Nephron progenitor cell (in vitro differentiated cells): ENCODE measurements at regions not wholly inside any gene's neighbourhood (a gene's known extent, or its start where the extent isn't known, plus 50 kb on each side); places are given as distances from the start of the nearest gene placed in this dataset.
"Not testable (repeated sequence)": the region's sequence is repeated elsewhere in the genome, so short reads cannot be mapped to it uniquely, and the experiment has no call there.

Source experiments
- DNase-seq: peaks from one replicate; pipeline ENCODE4 v3.0.0; 2021
- H3K27ac Mint-ChIP-seq: 2 replicates; pipeline ENCODE4 v1.8.0; 2021; ENCODE audit warnings: mild to moderate bottlenecking, moderate library complexity, mixed read lengths
- H3K27me3 Mint-ChIP-seq: 2 replicates; pipeline ENCODE4 v1.8.0; 2021; ENCODE audit warnings: mild to moderate bottlenecking, low read depth, mixed read lengths; ENCODE audit not compliant: poor library complexity
- H3K36me3 Mint-ChIP-seq: 2 replicates; pipeline ENCODE4 v1.8.0; 2021; ENCODE audit warnings: low read depth, mixed read lengths
- H3K4me1 Mint-ChIP-seq: 2 replicates; pipeline ENCODE4 v1.8.0; 2021; ENCODE audit warnings: mixed read lengths
- H3K4me3 Mint-ChIP-seq: 2 replicates; pipeline ENCODE4 v1.8.0; 2021; ENCODE audit warnings: mild to moderate bottlenecking, moderate library complexity, mixed read lengths
- H3K9me3 Mint-ChIP-seq: 2 replicates; pipeline ENCODE4 v1.8.0; 2021; ENCODE audit warnings: mild to moderate bottlenecking, moderate library complexity, mixed read lengths
- CTCF ChIP-seq: fragments of 200-600 bp; sonication (generic); IDR thresholded peaks from 2 replicates; pipeline ENCODE4 v1.5.0; 2021; ENCODE audit warnings: antibody characterized with exemption

GRCh38 chr6:10343320-10343719 is 71.6 kb downstream of the TFAP2A start:
- no peak for TF ChIP-seq CTCF
- Mint-ChIP-seq H3K27ac (no peak overlapping the region), H3K4me3 (no peak overlapping the region), H3K36me3 (no peaks in the 10 kb centered on the region), H3K9me3 (peaks cover 4% of the 10 kb centered on the region), H3K27me3 (peaks cover 28% of the 10 kb centered on the region), H3K4me1 (peaks cover 10% of the 10 kb centered on the region)
- DNase-seq = no peak

- Mint-ChIP-seq H3K9me3 (peaks cover 4% of the 10 kb centered on the region), H3K4me3 (no peak overlapping the region), H3K27ac (no peak overlapping the region), H3K36me3 (no peaks in the 10 kb centered on the region), H3K4me1 (no peaks in the 10 kb centered on the region), H3K27me3 (peaks cover 23% of the 10 kb centered on the region)
- DNase-seq = no peak
- TF ChIP-seq CTCF = no peak
Measured at GRCh38 chr6:10341605-10342004, 73.3 kb downstream of the TFAP2A start.

GRCh38 chr6:10338151-10338550 is 76.7 kb downstream of the TFAP2A start:
- H3K4me3 Mint-ChIP-seq = no peak overlapping the region
- H3K27me3 Mint-ChIP-seq = peaks cover 10% of the 10 kb centered on the region
- H3K36me3 Mint-ChIP-seq = no peaks in the 10 kb centered on the region
- no peaks in the 10 kb centered on the region for H3K4me1 Mint-ChIP-seq
- no peak for DNase-seq
- TF ChIP-seq CTCF = no peak
- peaks cover 4% of the 10 kb centered on the region for H3K9me3 Mint-ChIP-seq
- no peak overlapping the region for H3K27ac Mint-ChIP-seq

- not testable (repeated sequence) for DNase-seq, H3K36me3 Mint-ChIP-seq, H3K9me3 Mint-ChIP-seq, H3K27ac Mint-ChIP-seq, H3K4me3 Mint-ChIP-seq, H3K4me1 Mint-ChIP-seq
- H3K27me3 Mint-ChIP-seq = peaks cover 12% of the 10 kb centered on the region
Measured at GRCh38 chr6:10337376-10337775, 77.5 kb downstream of the TFAP2A start.

- no peaks in the 10 kb centered on the region for H3K4me1 Mint-ChIP-seq
- DNase-seq = no peak
- no peaks in the 10 kb centered on the region for H3K36me3 Mint-ChIP-seq
- H3K4me3 Mint-ChIP-seq = no peak overlapping the region
- peaks cover 4% of the 10 kb centered on the region for H3K9me3 Mint-ChIP-seq
- no peak overlapping the region for H3K27ac Mint-ChIP-seq
- H3K27me3 Mint-ChIP-seq = peaks cover 9% of the 10 kb centered on the region
- no peak for TF ChIP-seq CTCF
Measured at GRCh38 chr6:10332111-10332510, 82.8 kb downstream of the TFAP2A start.

- Mint-ChIP-seq H3K4me1 (no peaks in the 10 kb centered on the region), H3K27me3 (peaks cover 9% of the 10 kb centered on the region), H3K9me3 (no peaks in the 10 kb centered on the region), H3K4me3 (no peak overlapping the region), H3K36me3 (no peaks in the 10 kb centered on the region), H3K27ac (no peak overlapping the region)
- DNase-seq = no peak
- no peak for TF ChIP-seq CTCF
Measured at GRCh38 chr6:10331334-10331968, 83.4 kb downstream of the TFAP2A start.
